ENCODE measurements at regions not wholly inside any gene's neighbourhood (a gene's known extent, or its start where the extent isn't known, plus 50 kb on each side); places are given as distances from the start of the nearest gene placed in this dataset.
"Not testable (repeated sequence)": the region's sequence is repeated elsewhere in the genome, so short reads cannot be mapped to it uniquely, and the experiment has no call there.

DNA sequence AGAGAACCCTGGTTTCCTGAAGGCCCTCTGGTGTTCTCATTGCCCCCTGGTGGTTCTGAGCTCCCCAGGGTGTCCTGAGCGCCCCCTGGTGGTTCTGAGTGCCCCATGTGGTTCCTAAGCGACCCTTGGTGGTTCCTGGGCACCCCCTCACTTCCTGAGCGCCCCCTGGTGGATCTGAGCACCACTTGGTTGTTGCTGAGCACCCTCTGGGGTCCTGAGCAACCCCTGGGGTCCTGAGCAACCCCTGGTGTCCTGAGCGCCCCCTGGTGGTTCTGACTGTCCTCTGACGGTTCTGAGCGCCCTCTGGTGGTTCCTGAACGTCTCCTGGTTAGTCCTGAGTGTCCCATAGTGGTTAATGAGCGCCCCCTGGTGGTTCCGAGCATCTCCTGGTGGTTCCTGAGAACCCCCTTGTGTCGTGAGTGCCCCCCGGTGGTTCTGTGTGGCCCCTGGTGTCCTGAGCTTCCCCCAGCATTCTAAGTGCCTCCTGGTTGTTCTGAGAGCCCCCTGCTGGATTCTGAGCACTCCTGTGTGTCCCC is 568.3 kb downstream of the TMEM121 start:
- no peaks in the 10 kb centered on the region for H3K4me1 ChIP-seq (ENCODE audit: control insufficient read depth in 1 of 2, low read depth in 2 of 2)
- TF ChIP-seq, protein P1, sequence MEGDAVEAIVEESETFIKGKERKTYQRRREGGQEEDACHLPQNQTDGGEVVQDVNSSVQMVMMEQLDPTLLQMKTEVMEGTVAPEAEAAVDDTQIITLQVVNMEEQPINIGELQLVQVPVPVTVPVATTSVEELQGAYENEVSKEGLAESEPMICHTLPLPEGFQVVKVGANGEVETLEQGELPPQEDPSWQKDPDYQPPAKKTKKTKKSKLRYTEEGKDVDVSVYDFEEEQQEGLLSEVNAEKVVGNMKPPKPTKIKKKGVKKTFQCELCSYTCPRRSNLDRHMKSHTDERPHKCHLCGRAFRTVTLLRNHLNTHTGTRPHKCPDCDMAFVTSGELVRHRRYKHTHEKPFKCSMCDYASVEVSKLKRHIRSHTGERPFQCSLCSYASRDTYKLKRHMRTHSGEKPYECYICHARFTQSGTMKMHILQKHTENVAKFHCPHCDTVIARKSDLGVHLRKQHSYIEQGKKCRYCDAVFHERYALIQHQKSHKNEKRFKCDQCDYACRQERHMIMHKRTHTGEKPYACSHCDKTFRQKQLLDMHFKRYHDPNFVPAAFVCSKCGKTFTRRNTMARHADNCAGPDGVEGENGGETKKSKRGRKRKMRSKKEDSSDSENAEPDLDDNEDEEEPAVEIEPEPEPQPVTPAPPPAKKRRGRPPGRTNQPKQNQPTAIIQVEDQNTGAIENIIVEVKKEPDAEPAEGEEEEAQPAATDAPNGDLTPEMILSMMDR (IDR thresholded peaks at IDR 0.05): no peak
- H3K27ac ChIP-seq: no peak overlapping the region
- DNase-seq (ENCODE audit: low spot score) (no peak), ATAC-seq (ENCODE audit: insufficient number of reproducible peaks, low FRiP score, low read depth) (no peak)
- no peak overlapping the region for H3K4me3 ChIP-seq
- H3K9me3 ChIP-seq: no peaks in the 10 kb centered on the region
- H3K36me3 ChIP-seq: no peaks in the 10 kb centered on the region
- H3K27me3 ChIP-seq (replicated peaks; ENCODE audit: insufficient read depth): no peaks in the 10 kb centered on the region

DNA sequence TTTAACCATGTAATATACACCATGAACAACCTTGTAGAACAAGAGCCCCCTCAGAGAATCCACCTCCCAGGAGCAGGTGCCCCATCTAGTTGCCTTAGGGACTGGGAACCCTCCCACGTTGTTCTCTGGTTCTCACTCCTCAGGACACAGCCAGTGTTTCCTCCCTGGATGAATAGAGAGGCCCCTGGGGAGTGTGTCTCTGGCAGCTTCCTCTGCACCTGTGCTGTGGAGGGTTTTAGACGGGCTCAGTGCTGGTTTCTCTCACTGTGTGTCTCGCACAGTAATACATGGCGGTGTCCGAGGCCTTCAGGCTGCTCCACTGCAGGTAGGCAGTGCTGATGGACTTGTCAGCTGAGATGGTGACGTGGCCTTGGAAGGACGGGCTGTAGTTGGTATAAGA is 581.3 kb downstream of the TMEM121 start:
- no peak overlapping the region for H3K4me3 ChIP-seq
- H3K27me3 ChIP-seq (replicated peaks; ENCODE audit: insufficient read depth): no peaks in the 10 kb centered on the region
- no peaks in the 10 kb centered on the region for H3K9me3 ChIP-seq
- H3K27ac ChIP-seq: no peak overlapping the region
- DNase-seq (ENCODE audit: low spot score) (no peak), ATAC-seq (ENCODE audit: insufficient number of reproducible peaks, low FRiP score, low read depth) (no peak)
- TF ChIP-seq, protein P1 (IDR thresholded peaks at IDR 0.05): no peak
- no peaks in the 10 kb centered on the region for H3K36me3 ChIP-seq
- no peaks in the 10 kb centered on the region for H3K4me1 ChIP-seq (ENCODE audit: control insufficient read depth in 1 of 2, low read depth in 2 of 2)

DNA sequence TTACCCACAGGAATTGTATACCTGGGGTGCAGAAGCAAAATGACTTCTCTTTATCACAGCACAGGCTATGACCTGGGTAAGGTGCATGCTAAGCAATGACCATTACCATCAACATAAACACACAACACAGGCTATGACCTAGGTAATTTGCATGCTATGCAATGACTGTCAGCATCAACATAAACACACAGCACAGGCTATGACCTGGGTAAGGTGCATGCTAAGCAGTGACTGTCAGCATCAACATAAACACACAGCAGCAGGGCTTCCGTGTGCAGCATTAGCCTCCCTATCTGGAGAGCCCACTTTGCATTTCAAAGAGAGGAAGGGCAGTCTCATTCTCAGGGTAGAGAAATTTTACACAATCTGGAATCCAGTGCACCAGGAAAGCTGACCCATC is 583.0 kb downstream of the TMEM121 start:
- Histone ChIP-seq H3K4me3 (no peak overlapping the region), H3K27ac (no peak overlapping the region), H3K36me3 (no peaks in the 10 kb centered on the region), H3K4me1 (ENCODE audit: control insufficient read depth in 1 of 2, low read depth in 2 of 2) (no peaks in the 10 kb centered on the region), H3K9me3 (no peaks in the 10 kb centered on the region), H3K27me3 (replicated peaks; ENCODE audit: insufficient read depth) (no peaks in the 10 kb centered on the region)
- ATAC-seq (ENCODE audit: insufficient number of reproducible peaks, low FRiP score, low read depth): no peak
- DNase-seq (ENCODE audit: low spot score): no peak
- TF ChIP-seq, protein P1 (IDR thresholded peaks at IDR 0.05): no peak

DNA sequence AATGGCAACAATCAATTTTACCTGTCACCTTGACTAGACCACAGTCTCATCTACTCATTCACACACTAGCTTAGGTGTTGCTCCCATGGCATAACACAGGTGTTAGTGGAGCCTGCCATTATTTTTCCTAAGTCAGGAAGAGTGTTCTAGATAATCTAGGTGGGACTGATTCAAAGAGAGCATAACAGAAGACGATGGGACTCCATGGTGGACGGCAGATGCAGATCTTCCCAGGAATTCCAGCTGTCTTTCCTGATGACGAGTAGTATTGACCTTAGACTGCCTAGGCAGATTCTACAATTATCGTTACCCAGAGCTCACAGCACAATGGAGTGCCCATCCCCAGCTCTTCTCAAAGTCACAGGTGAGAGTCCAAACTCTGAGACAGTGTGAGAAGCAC is 589.0 kb downstream of the TMEM121 start:
- no peaks in the 10 kb centered on the region for H3K27me3 ChIP-seq (replicated peaks; ENCODE audit: insufficient read depth)
- DNase-seq (ENCODE audit: low spot score) (no peak), ATAC-seq (ENCODE audit: insufficient number of reproducible peaks, low FRiP score, low read depth) (no peak)
- no peak overlapping the region for H3K4me3 ChIP-seq
- no peaks in the 10 kb centered on the region for H3K9me3 ChIP-seq
- TF ChIP-seq, protein P1 (IDR thresholded peaks at IDR 0.05): no peak
- no peaks in the 10 kb centered on the region for H3K4me1 ChIP-seq (ENCODE audit: control insufficient read depth in 1 of 2, low read depth in 2 of 2)
- no peaks in the 10 kb centered on the region for H3K36me3 ChIP-seq
- H3K27ac ChIP-seq: no peak overlapping the region

DNA sequence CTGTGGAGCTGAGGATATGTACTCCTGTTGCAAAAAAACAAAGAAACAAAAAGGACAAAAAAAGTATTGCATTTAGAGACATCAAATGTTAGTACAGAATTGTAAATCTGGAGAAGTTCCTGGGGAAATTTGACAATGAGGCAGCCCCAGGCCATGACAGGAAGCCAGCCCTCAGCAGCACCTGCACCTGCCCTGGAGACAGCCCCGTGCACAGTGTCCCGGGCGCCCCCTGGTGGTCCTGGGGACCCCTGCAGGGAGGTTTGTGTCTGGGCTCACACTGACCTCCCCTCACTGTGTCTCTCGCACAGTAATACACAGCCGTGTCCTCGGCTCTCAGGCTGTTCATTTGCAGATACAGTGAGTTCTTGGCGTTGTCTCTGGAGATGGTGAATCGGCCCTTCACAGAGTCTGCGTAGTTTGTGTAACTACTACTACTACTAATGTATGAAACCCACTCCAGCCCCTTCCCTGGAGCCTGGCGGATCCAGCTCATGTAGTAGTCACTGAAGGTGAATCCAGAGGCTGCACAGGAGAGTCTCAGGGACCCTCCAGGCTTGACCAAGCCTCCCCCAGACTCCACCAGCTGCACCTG is 590.1 kb downstream of the TMEM121 start:
- not testable (repeated sequence) for H3K27me3 ChIP-seq (replicated peaks; ENCODE audit: insufficient read depth); H3K9me3 ChIP-seq; H3K36me3 ChIP-seq; H3K27ac ChIP-seq; ATAC-seq (ENCODE audit: insufficient number of reproducible peaks, low FRiP score, low read depth); H3K4me1 ChIP-seq (ENCODE audit: control insufficient read depth in 1 of 2, low read depth in 2 of 2); DNase-seq (ENCODE audit: low spot score); H3K4me3 ChIP-seq

DNA sequence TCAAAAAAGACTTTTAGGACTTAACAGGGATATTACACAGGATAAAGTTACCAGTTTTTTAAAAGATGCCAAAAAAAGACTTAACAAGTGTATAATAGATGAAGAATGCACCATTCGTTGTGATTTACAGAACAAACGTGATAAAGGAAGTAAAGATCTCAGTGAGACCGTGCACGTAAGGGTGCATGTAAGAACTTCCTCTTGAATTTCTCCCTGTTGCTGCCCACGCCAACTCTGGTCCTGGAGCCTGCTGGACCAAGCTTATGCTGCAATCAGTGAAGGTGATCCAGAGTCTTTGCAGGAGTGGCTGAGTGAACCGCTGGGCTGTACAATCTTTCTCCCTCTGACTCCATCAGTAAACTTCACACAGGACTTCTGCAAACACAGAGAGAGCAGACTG is 593.7 kb downstream of the TMEM121 start:
- DNase-seq (ENCODE audit: low spot score) (no peak), ATAC-seq (ENCODE audit: insufficient number of reproducible peaks, low FRiP score, low read depth) (no peak)
- Histone ChIP-seq H3K4me3 (no peak overlapping the region), H3K27me3 (replicated peaks; ENCODE audit: insufficient read depth) (no peaks in the 10 kb centered on the region), H3K27ac (no peak overlapping the region), H3K36me3 (no peaks in the 10 kb centered on the region), H3K4me1 (ENCODE audit: control insufficient read depth in 1 of 2, low read depth in 2 of 2) (no peaks in the 10 kb centered on the region), H3K9me3 (no peaks in the 10 kb centered on the region)
- TF ChIP-seq, protein P1 (IDR thresholded peaks at IDR 0.05): no peak
